Kidney glomerular epithelial cell (primary cell): ENCODE measurements at regions not wholly inside any gene's neighbourhood (a gene's known extent, or its start where the extent isn't known, plus 50 kb on each side); places are given as distances from the start of the nearest gene placed in this dataset.
"Not testable (repeated sequence)": the region's sequence is repeated elsewhere in the genome, so short reads cannot be mapped to it uniquely, and the experiment has no call there.

Source experiments
- DNase-seq: peaks from one replicate; lab custom pipeline; 2025; lab: John Stamatoyannopoulos, UW

DNA sequence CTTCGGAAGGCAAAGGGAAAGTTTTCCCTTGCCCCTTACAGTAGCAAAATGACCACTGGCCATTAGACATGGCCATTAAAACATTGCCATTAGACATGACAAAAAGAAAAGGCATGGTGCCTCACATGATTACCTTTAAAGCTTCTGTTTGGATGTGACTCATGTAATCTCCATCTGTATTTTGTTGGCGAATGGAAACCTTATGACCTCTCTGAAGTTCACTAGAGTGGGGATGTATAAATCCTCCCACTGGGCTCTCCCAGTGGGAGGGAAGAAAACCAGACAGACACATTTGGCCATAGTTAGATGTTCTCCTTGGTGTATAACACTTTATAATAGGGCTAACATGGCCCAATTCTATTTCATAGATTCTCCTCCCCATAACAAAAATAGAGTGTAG is 152.6 kb downstream of the MAGEB17 start:
- no peak for DNase-seq

DNA sequence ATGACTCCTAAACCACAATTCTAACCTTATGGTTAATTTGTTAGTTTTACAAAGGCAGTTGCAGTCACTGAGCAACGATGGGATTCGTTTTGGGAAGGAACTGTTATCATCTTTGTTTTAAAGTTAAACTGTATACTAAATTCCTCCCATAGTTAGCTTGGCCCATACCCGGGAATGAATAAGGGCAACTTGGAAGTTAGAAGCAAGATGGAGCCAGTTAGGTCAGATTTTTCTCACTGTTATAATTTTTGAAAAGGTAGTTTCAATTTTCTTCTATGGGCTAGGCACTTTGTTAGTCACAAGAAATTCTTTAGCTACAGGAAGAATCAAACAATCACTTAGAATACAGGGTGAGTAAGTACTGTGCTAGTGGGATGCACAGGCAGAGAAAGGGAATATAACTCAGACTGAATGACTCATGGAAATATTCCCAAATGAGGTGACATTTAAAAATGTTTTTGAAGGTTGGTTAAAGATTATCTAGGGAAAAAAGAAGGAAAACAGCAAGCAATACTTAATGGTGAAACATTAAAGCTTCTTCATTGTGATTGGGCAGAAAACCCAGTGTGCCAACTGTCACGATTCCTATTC is 153.6 kb downstream of the MAGEB17 start:
- peak; percentile 71 for DNase-seq

- DNase-seq: no peak
Observed at GRCh38 chrX:16333453-16333852, 166.2 kb downstream of the MAGEB17 start.

DNA sequence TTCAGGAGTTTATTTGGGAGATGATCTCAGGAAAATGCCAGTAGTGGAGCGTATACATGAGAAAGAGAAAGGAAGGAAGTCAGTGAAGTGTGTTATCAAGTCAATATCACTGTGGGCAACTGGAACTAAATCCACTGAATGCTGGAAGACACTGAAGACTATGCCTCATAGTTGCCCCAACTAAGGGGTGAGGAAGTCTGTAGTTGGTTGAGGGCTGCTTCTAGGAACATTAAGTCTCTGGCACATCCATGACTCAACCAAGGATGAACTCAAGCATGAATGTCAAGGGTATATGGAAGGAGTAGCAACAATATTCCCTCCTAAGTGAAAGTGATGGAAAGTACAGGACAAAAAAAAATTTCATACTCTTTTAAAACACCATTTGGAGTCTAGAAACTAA is 167.9 kb downstream of the MAGEB17 start:
- DNase-seq: no peak

DNA sequence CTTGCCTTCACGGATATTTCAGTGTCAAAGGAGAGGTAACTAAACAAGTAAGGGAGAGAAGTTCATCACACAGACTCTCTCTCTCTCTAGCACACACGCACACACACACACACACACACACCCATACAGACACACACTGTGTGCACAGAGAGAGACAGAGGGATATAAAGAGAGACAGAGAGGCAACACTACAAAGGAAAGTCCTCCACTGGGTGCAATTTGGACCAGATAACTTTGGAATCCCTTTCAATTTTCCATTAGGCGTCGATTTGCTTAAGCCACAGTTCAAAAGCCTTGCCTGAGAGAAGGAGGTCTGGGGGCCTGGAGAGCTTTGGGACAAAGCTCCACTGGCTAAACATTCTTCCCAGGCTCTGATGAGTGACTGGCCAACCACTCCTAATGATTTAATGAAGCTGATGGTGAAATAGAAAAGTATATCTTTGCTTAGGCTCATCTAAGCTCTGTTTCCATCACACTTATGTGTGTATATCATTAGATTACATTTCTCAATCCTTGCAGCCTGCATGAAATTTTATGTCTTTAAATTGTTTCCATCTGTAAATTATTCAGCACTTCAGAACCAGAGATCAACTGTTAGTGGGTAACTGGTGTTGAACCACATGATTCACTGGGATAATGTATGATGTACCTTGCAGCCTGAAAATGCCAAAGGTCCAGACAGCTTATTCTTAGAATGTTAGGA is 180.8 kb downstream of the MAGEB17 start:
- no peak for DNase-seq

DNA sequence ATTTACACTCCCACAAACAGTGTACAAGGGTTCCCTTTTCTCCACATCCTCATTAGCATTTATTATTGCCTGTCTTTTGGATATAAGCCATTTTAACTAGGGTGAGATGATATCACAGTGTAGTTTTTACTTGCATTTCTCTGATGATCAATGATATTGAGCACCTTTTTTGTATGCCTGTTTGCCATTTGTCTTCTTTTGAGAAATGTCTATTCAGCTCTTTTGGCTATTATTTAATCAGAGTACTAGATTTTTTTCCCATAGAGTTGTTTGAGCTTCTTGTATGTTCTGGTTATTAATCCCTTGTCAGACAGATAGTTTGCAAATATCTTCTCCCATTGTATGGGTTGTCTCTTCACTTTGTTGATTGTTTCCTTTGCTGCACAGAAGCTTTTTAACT is 190.6 kb downstream of the MAGEB17 start:
- DNase-seq: no peak

GRCh38 chrX:16360056-16360455 is 192.8 kb downstream of the MAGEB17 start:
- not testable (repeated sequence) for DNase-seq

DNA sequence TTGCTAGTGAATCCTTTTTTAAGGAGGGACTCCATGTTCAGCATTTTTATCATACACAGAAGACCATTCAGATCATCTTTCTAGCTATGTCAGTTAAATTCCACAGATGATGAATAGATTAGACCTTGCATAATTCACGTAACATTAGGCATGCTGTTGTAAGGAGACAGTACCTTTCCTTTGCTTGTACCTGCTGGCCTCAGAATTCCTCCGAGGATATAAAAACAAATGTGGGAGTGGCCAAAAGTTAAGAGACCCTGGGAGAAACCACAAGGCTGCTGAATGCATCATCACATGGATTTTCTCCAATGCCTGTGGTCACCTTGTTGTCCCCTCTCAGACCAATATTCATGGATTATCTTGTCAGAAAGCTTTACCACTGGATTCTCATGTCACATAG is 201.4 kb downstream of the MAGEB17 start:
- no peak for DNase-seq

- no peak for DNase-seq
Observed at GRCh38 chrX:16376056-16376455, 208.8 kb downstream of the MAGEB17 start.

DNA sequence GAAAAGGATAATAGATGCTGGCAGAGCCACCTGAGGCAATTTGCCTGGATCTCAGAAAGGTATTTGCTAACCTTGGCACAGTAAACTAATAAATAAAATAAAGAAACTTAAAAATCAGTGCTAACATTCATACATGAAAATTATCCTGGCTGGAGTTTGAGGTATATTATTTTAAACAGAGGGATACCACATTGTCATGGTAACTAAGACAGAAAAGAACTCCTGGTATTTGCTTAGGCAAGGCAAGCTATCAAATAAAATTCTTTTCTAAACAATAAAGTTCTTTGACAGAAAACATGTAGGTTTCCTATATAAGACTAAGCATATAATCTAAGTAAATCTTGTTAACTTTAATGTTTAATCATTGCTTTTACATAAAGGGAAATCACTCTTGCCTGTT is 218.8 kb downstream of the MAGEB17 start:
- DNase-seq: no peak

- no peak for DNase-seq
Observed at GRCh38 chrX:16392597-16392996, 225.3 kb downstream of the MAGEB17 start.

DNA sequence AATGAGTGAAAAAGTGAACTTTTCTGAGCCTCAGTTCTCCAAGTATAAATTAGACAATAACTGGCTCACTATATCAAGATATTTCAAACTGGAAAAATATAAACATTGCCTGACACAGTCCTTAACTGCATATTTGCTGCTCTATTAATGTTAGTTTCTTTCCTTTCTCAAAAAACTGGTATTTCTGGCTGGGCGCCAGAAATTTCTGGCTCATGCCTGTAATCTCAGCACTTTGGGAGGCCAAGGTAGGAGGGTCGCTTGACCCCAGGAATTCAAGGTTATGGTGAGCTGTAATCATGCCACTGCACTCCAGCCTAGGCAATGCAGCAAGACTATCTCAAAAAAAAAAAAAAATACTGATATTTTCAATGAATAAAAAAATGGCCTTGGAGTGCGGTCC is 227.0 kb downstream of the MAGEB17 start:
- no peak for DNase-seq

DNA sequence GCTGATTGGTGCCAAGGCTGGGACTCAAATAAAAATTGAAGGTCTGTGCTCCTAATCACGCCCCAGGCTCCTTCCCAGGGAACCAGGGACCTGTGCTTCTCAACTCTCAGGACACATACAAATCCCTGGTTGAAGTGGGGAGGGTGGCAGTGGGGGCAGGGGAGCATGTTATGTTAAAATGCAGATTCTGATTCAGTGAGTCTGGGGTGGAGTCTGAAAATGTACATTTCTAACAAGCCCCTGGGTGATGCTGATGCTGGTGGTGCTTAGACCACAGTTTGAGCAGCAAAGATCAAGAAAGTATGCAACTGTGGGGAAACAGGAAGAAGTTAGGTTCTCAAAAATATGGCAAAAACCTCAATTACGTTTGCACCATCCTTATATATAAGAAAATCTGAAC is 236.5 kb downstream of the MAGEB17 start:
- DNase-seq: no peak

GRCh38 chrX:16416588-16416987 is 233.4 kb upstream of the S100G start:
- no peak for DNase-seq

DNA sequence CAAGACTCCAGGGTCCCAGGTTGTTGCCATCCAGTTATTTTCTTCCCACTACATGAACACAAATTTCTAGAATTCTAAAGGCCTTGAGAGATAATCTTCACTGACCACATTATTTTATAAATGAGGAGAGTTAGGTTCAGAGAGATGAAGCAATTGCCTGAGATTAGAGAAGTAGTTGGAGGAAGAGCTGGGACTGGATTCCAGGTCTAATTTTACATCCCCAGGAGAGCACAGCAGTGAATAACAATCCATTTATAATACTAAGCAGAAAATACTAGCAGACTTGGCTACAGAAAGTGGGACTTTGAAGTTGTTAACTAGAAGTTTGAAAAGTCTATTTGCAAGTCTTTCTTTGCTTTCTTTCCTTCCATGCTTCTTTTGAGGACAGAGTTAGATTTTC is 231.3 kb upstream of the S100G start:
- DNase-seq: no peak

DNA sequence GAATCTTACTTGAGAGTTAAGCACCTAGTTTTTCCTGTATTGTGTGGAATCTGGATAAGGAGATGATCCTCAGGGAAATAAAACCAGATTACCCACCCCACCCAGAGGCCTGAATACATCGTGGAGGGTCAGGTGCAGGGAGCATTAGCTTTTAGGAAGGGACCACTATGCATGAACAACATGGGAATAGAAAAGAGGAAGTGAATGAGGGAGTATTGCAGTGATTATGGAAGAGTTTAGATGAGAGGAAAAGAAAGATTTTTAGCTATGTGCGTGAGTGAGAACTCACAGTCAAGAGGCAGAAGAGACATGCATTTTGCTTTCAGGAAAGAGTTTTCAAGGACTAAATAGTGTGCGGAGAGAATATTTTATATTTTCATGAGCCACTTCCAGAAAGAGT is 222.3 kb upstream of the S100G start:
- DNase-seq: no peak

DNA sequence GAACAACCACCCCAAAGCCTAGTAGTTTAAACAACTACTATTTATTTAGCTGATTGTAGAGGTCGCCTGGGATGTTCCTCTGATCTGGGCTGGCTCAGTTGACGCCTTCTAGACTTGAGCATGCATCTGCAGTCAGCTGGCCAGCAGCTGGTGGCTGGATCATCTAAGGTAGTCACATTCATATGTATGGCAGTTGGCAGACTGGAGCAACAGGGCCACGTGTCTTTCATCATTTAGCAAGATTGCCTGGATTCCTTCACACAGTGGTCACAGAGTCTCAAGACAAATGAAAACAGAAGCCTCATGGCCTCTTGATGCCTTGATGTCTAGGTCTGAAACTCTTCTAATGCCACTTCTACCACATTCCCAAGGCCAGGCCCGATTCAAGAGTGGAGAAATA is 220.6 kb upstream of the S100G start:
- DNase-seq: no peak

DNA sequence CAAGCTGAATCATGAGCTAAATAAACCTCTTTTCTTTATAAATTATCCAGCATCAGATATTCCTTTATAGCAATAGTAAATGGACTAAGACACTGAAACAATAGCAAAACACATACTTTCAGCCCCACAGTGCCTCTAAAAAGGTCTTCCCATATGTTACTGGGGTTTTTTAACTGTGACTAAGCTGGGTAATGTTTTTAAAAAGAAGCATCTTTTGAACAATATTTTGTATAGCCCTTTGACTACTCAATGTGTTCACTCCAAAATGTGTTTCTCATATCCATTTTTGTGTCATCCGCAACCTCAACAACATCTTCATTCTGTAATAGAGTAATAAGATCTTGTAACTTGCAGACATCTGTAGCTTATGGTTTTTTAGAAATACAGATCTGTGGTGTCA is 218.7 kb upstream of the S100G start:
- no peak for DNase-seq

- DNase-seq: no peak
Observed at GRCh38 chrX:16433021-16433420, 216.9 kb upstream of the S100G start.

- DNase-seq: no peak
Observed at GRCh38 chrX:16435399-16435986, 214.5 kb upstream of the S100G start.

DNA sequence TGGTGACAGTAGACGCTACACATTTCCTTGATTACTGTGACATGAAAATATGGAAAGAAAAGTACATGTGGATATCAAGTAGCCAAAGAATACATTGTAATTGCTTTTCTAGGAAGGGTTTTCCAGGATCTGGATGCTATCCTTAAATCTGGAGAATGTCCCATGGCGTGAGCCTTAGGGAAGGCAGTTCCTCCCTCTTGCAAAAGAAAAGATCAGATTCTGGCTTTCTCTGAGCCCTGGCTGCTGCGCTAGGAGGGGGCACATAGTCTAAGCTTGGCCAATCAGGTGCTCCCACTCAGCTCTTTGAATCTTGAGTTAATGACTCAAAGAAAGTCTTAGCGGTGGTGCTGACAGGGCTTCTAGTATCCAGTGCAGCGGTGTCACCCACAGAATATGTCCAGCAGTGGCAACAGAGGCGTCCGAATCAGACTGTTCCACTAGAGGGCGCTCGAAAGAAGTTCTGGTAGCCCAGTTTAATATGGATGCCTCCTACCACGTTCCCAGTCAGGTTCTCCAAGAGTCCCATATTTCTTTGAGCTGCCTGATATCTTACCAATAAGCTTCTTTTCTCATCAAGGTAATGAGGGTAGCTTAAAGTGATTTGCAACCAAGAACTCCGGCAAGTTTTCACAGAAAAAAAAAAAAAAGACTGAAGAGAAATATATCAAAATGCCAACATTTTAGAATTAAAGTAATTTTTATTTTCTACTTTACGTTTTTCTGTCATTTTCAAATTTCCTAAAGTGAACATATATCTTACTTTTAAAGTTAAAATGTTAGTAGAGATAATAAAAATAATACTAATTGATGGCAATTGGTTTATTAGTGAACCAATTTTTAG is 213.4 kb upstream of the S100G start:
- peak; percentile 30 for DNase-seq

GRCh38 chrX:16440446-16440845 is 209.5 kb upstream of the S100G start:
- DNase-seq: no peak

GRCh38 chrX:16444353-16444752 is 205.6 kb upstream of the S100G start:
- no peak for DNase-seq
